PC-9 (cell line): ENCODE measurements at regions not wholly inside any gene's neighbourhood (a gene's known extent, or its start where the extent isn't known, plus 50 kb on each side); places are given as distances from the start of the nearest gene placed in this dataset.

Experiments
- BruUV-seq: library from RNA; stranded (reverse); fragments of 400-500 nt; replicated peaks from 2 replicates; lab custom pipeline; 2021; lab: Mats Ljungman, UMichigan
- CTCF ChIA-PET: fragments of 300-600 bp; sonication (Branson Sonifier 250); formaldehyde crosslinking; loops from one replicate; lab custom pipeline; 2022; ENCODE audit warnings: antibody characterized with exemption; lab: Charles Lee
- POLR2A ChIA-PET: fragments of 300-600 bp; sonication (Branson Sonifier 250); formaldehyde crosslinking; loops from one replicate; lab custom pipeline; 2022; ENCODE audit warnings: antibody characterized with exemption; ENCODE audit not compliant: unreplicated experiment; lab: Charles Lee
- DNase-seq, 2 experiments: peaks; one replicate each; pipeline versions ENCODE4 v3.0.0 to v3.0.0-alpha.2; 2015 to 2022; ENCODE audit warnings: mixed read lengths in 1 of 2
- H2AFZ ChIP-seq: fragments of 200-600 bp; sonication (generic); 2 replicates; pipeline ENCODE4 v1.8.1; 2017; ENCODE audit warnings: antibody characterized with exemption
- H3F3A ChIP-seq: fragments of 200-600 bp; sonication (generic); 2 replicates; pipeline ENCODE4 v1.8.1; 2017; ENCODE audit warnings: antibody characterized with exemption, mild to moderate bottlenecking, low read depth; ENCODE audit not compliant: insufficient read depth
- H3K27ac ChIP-seq: fragments of 200-600 bp; sonication (generic); 2 replicates; pipeline ENCODE4 v1.6.1; 2016; ENCODE audit warnings: mixed run types
- H3K27me3 ChIP-seq: fragments of 200-600 bp; sonication (generic); 2 replicates; pipeline ENCODE4 v1.6.1; 2016; ENCODE audit warnings: low read depth, mixed run types; ENCODE audit not compliant: insufficient read depth
- H3K36me3 ChIP-seq: fragments of 200-600 bp; sonication (generic); 2 replicates; pipeline ENCODE4 v1.6.1; 2016; ENCODE audit warnings: low read depth, mixed run types
- H3K4me1 ChIP-seq: fragments of 200-600 bp; sonication (generic); replicated peaks from 2 replicates; pipeline ENCODE4 v1.6.1; 2016; ENCODE audit warnings: mixed run types; ENCODE audit not compliant: insufficient read depth
- H3K4me2 ChIP-seq: fragments of 200-600 bp; sonication (generic); 2 replicates; pipeline ENCODE4 v1.6.1; 2017; ENCODE audit warnings: mixed run types
- H3K4me3 ChIP-seq: fragments of 200-600 bp; sonication (generic); 2 replicates; pipeline ENCODE4 v1.6.1; 2016; ENCODE audit warnings: mixed run types
- H3K79me2 ChIP-seq: fragments of 200-600 bp; sonication (generic); 2 replicates; pipeline ENCODE4 v1.6.1; 2017; ENCODE audit warnings: low read depth, mixed run types
- H3K9me2 ChIP-seq: fragments of 200-600 bp; sonication (generic); 2 replicates; pipeline ENCODE4 v1.8.1; 2017; ENCODE audit warnings: mild to moderate bottlenecking; ENCODE audit not compliant: insufficient read depth
- H3K9me3 ChIP-seq: fragments of 200-600 bp; sonication (generic); 2 replicates; pipeline ENCODE4 v1.8.1; 2016; ENCODE audit warnings: low read depth; ENCODE audit not compliant: insufficient read depth
- H4K20me1 ChIP-seq: fragments of 200-600 bp; sonication (generic); 2 replicates; pipeline ENCODE4 v1.8.1; 2017; ENCODE audit not compliant: insufficient read depth
- CTCF ChIP-seq: fragments of 200-600 bp; sonication (generic); conservative IDR thresholded peaks from 2 replicates; pipeline ENCODE4 v1.6.1; 2017; ENCODE audit warnings: mixed run types, antibody characterized with exemption, mild to moderate bottlenecking, moderate library complexity
- EZH2 ChIP-seq: fragments of 200-600 bp; sonication (generic); IDR thresholded peaks from 2 replicates; pipeline ENCODE4 v1.8.0; 2017; ENCODE audit warnings: antibody characterized with exemption, low read depth
- intact Hi-C: fragments of 100-400 bp; cut with micrococcal nuclease; formaldehyde crosslinking; loops from one replicate; pipeline ENCODE4 v1.10.0; 2022; ENCODE audit not compliant: unreplicated experiment

GRCh38 chr16:64481497-64481896 is 640.4 kb downstream of the CDH11 start:
- Histone ChIP-seq H4K20me1 (no peaks in the 10 kb centered on the region), H3K4me2 (no peak overlapping the region), H3K36me3 (no peaks in the 10 kb centered on the region), H3K9me2 (peaks cover 4% of the 10 kb centered on the region; the same call in 1 of the 2 replicates), H2AFZ (no peak overlapping the region), H3K27me3 (no peaks in the 10 kb centered on the region), H3K79me2 (no peaks in the 10 kb centered on the region), H3K4me1 (no peaks in the 10 kb centered on the region), H3K27ac (no peak overlapping the region), H3K4me3 (no peak overlapping the region), H3K9me3 (no peaks in the 10 kb centered on the region), H3F3A (no peaks in the 10 kb centered on the region)
- TF ChIP-seq EZH2 (no peak), CTCF (no peak)
- ChIA-PET POLR2A (no interaction called here), CTCF (no interaction called here)
- no TSS peak for BruUV-seq
- intact Hi-C loops: no loop called here
- DNase-seq: no peak

GRCh38 chr16:64478252-64478906 is 643.5 kb downstream of the CDH11 start:
- BruUV-seq: no TSS peak
- Histone ChIP-seq H3K9me2 (peaks cover 4% of the 10 kb centered on the region; the same call in 1 of the 2 replicates), H2AFZ (no peak overlapping the region), H3K27ac (no peak overlapping the region), H3K27me3 (peaks cover 3% of the 10 kb centered on the region; the same call in 1 of the 2 replicates), H3K9me3 (no peaks in the 10 kb centered on the region), H3K4me2 (no peak overlapping the region), H3F3A (no peaks in the 10 kb centered on the region), H3K79me2 (no peaks in the 10 kb centered on the region), H3K36me3 (no peaks in the 10 kb centered on the region), H3K4me3 (no peak overlapping the region), H3K4me1 (no peaks in the 10 kb centered on the region), H4K20me1 (no peaks in the 10 kb centered on the region)
- ChIA-PET POLR2A (no interaction called here), CTCF (no interaction called here)
- intact Hi-C loops: no loop called here
- no peak for DNase-seq
- no peak for TF ChIP-seq CTCF
- TF ChIP-seq EZH2: no peak

GRCh38 chr16:64475627-64476351 is 646.1 kb downstream of the CDH11 start:
- H3K27ac ChIP-seq: no peak overlapping the region
- H3K9me2 ChIP-seq: peaks cover 4% of the 10 kb centered on the region; the same call in 1 of the 2 replicates
- ChIA-PET POLR2A (no interaction called here), CTCF (no interaction called here)
- no peak for DNase-seq
- no peaks in the 10 kb centered on the region for H3K36me3 ChIP-seq
- H3K4me1 ChIP-seq: no peaks in the 10 kb centered on the region
- BruUV-seq: no TSS peak
- H3K79me2 ChIP-seq: no peaks in the 10 kb centered on the region
- no peaks in the 10 kb centered on the region for H3K9me3 ChIP-seq
- intact Hi-C loops: no loop called here
- TF ChIP-seq CTCF (no peak), EZH2 (no peak)
- H2AFZ ChIP-seq: no peak overlapping the region
- H3K4me3 ChIP-seq: no peak overlapping the region
- H3K4me2 ChIP-seq: no peak overlapping the region
- H4K20me1 ChIP-seq: no peaks in the 10 kb centered on the region
- no peaks in the 10 kb centered on the region for H3F3A ChIP-seq
- H3K27me3 ChIP-seq: peaks cover 3% of the 10 kb centered on the region; the same call in 1 of the 2 replicates
